HepG2 (cell line): ENCODE measurements at regions not wholly inside any gene's neighbourhood (a gene's known extent, or its start where the extent isn't known, plus 50 kb on each side); places are given as distances from the start of the nearest gene placed in this dataset.
A peak's percentile ranks its signal among the peaks of the same experiment; 100 is the strongest.

Experiments used
- ARNT2 ChIP-seq: sonication (generic); formaldehyde crosslinking; IDR thresholded peaks from 2 replicates; pipeline ENCODE4 v1.8.0; 2022; ENCODE audit warnings: mild to moderate bottlenecking, low read depth, missing genetic modification reagents, moderate library complexity
- ATRX ChIP-seq: sonication (generic); formaldehyde crosslinking; IDR thresholded peaks from 2 replicates; pipeline ENCODE4 v1.4.0; 2020; ENCODE audit warnings: missing genetic modification reagents, borderline replicate concordance
- HNF1A ChIP-seq, 2 experiments: sonication (generic) in 1 of 2; formaldehyde crosslinking in 1 of 2; IDR thresholded peaks; 2 replicates each; pipeline versions ENCODE4 v1.4.0 to v1.6.1; 2016 to 2020; ENCODE audit warnings: borderline replicate concordance in 1 of 2, low read depth in 1 of 2, mild to moderate bottlenecking in 1 of 2, missing genetic modification reagents in 1 of 2
- TARDBP ChIP-seq: sonication (generic); formaldehyde crosslinking; IDR thresholded peaks from 2 replicates; pipeline ENCODE4 v1.8.0; 2022; ENCODE audit warnings: mild to moderate bottlenecking, missing genetic modification reagents
- ZC3H4 ChIP-seq: sonication (generic); formaldehyde crosslinking; IDR thresholded peaks from 2 replicates; pipeline ENCODE4 v1.4.0; 2020; ENCODE audit warnings: missing genetic modification reagents, borderline replicate concordance
- ZNF205 ChIP-seq: IDR thresholded peaks from 2 replicates; pipeline ENCODE4 v1.6.1; 2018; ENCODE audit warnings: missing biosample characterization, missing genetic modification reagents
- ZNF232 ChIP-seq: sonication (generic); formaldehyde crosslinking; IDR thresholded peaks from 2 replicates; pipeline ENCODE4 v1.4.0; 2020; ENCODE audit warnings: missing genetic modification reagents, borderline replicate concordance
- ZNF546 ChIP-seq: sonication (generic); formaldehyde crosslinking; conservative IDR thresholded peaks from 2 replicates; pipeline ENCODE4 v1.8.1; 2023; ENCODE audit warnings: mild to moderate bottlenecking, missing genetic modification reagents
- ZSCAN22 ChIP-seq: sonication (generic); formaldehyde crosslinking; IDR thresholded peaks from 2 replicates; pipeline ENCODE4 v1.4.0; 2020; ENCODE audit warnings: mild to moderate bottlenecking, missing genetic modification reagents
- TF ChIP-seq, protein P1 (sequence below): sonication (generic); formaldehyde crosslinking; IDR thresholded peaks from 2 replicates; pipeline ENCODE4 v1.4.0; 2020; ENCODE audit warnings: missing genetic modification reagents
- TF ChIP-seq, protein P2 (sequence below): sonication (generic); formaldehyde crosslinking; IDR thresholded peaks from 2 replicates; pipeline ENCODE4 v1.8.0; 2022; ENCODE audit warnings: mild to moderate bottlenecking, missing genetic modification reagents; ENCODE audit not compliant: insufficient replicate concordance
- TF ChIP-seq, protein P3 (sequence below): sonication (generic); formaldehyde crosslinking; IDR thresholded peaks from 2 replicates; pipeline ENCODE4 v1.5.1; 2020; ENCODE audit warnings: mild to moderate bottlenecking, missing genetic modification reagents, moderate library complexity

GRCh38 chr4:123553733-123554637 lies 157.4 kb downstream of the SPRY1 start (continued):
- TF ChIP-seq HNF1A (IDR thresholded peaks at IDR 0.05; ENCODE audit: low read depth) (0 out of 2 replicates have a peak, but pooled peaks have one; percentile 8), HNF1A (CRISPR knock-in tag; IDR thresholded peaks at IDR 0.05; ENCODE audit: borderline replicate concordance) (no peak), ZSCAN22 (CRISPR knock-in tag) (no peak), ZC3H4 (no peak), ATRX (CRISPR knock-in tag) (no peak), ZNF546 (no peak), ARNT2 (no peak), ZNF205 (CRISPR knock-in tag) (no peak), ZNF232 (CRISPR knock-in tag) (no peak), TARDBP (0 out of 2 replicates have a peak, but pooled peaks have one; percentile 17)
- TF ChIP-seq, protein P1, sequence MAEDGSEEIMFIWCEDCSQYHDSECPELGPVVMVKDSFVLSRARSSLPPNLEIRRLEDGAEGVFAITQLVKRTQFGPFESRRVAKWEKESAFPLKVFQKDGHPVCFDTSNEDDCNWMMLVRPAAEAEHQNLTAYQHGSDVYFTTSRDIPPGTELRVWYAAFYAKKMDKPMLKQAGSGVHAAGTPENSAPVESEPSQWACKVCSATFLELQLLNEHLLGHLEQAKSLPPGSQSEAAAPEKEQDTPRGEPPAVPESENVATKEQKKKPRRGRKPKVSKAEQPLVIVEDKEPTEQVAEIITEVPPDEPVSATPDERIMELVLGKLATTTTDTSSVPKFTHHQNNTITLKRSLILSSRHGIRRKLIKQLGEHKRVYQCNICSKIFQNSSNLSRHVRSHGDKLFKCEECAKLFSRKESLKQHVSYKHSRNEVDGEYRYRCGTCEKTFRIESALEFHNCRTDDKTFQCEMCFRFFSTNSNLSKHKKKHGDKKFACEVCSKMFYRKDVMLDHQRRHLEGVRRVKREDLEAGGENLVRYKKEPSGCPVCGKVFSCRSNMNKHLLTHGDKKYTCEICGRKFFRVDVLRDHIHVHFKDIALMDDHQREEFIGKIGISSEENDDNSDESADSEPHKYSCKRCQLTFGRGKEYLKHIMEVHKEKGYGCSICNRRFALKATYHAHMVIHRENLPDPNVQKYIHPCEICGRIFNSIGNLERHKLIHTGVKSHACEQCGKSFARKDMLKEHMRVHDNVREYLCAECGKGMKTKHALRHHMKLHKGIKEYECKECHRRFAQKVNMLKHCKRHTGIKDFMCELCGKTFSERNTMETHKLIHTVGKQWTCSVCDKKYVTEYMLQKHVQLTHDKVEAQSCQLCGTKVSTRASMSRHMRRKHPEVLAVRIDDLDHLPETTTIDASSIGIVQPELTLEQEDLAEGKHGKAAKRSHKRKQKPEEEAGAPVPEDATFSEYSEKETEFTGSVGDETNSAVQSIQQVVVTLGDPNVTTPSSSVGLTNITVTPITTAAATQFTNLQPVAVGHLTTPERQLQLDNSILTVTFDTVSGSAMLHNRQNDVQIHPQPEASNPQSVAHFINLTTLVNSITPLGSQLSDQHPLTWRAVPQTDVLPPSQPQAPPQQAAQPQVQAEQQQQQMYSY: no peak
- TF ChIP-seq, protein P2, sequence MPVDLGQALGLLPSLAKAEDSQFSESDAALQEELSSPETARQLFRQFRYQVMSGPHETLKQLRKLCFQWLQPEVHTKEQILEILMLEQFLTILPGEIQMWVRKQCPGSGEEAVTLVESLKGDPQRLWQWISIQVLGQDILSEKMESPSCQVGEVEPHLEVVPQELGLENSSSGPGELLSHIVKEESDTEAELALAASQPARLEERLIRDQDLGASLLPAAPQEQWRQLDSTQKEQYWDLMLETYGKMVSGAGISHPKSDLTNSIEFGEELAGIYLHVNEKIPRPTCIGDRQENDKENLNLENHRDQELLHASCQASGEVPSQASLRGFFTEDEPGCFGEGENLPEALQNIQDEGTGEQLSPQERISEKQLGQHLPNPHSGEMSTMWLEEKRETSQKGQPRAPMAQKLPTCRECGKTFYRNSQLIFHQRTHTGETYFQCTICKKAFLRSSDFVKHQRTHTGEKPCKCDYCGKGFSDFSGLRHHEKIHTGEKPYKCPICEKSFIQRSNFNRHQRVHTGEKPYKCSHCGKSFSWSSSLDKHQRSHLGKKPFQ: peak; percentile 77
- TF ChIP-seq, protein P3, sequence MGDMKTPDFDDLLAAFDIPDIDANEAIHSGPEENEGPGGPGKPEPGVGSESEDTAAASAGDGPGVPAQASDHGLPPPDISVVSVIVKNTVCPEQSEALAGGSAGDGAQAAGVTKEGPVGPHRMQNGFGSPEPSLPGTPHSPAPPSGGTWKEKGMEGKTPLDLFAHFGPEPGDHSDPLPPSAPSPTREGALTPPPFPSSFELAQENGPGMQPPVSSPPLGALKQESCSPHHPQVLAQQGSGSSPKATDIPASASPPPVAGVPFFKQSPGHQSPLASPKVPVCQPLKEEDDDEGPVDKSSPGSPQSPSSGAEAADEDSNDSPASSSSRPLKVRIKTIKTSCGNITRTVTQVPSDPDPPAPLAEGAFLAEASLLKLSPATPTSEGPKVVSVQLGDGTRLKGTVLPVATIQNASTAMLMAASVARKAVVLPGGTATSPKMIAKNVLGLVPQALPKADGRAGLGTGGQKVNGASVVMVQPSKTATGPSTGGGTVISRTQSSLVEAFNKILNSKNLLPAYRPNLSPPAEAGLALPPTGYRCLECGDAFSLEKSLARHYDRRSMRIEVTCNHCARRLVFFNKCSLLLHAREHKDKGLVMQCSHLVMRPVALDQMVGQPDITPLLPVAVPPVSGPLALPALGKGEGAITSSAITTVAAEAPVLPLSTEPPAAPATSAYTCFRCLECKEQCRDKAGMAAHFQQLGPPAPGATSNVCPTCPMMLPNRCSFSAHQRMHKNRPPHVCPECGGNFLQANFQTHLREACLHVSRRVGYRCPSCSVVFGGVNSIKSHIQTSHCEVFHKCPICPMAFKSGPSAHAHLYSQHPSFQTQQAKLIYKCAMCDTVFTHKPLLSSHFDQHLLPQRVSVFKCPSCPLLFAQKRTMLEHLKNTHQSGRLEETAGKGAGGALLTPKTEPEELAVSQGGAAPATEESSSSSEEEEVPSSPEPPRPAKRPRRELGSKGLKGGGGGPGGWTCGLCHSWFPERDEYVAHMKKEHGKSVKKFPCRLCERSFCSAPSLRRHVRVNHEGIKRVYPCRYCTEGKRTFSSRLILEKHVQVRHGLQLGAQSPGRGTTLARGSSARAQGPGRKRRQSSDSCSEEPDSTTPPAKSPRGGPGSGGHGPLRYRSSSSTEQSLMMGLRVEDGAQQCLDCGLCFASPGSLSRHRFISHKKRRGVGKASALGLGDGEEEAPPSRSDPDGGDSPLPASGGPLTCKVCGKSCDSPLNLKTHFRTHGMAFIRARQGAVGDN: no peak
